CD4-positive, alpha-beta T cell treated with Interferon gamma for 1 hour (primary cell): ENCODE measurements at regions not wholly inside any gene's neighbourhood (a gene's known extent, or its start where the extent isn't known, plus 50 kb on each side); places are given as distances from the start of the nearest gene placed in this dataset.

Experiments
- DNase-seq: peaks from one replicate; pipeline ENCODE4 v3.0.0-alpha.2; 2020

GRCh38 chr18:78559584-78559983 lies 420.0 kb upstream of the SALL3 start:
- no peak for DNase-seq

DNA sequence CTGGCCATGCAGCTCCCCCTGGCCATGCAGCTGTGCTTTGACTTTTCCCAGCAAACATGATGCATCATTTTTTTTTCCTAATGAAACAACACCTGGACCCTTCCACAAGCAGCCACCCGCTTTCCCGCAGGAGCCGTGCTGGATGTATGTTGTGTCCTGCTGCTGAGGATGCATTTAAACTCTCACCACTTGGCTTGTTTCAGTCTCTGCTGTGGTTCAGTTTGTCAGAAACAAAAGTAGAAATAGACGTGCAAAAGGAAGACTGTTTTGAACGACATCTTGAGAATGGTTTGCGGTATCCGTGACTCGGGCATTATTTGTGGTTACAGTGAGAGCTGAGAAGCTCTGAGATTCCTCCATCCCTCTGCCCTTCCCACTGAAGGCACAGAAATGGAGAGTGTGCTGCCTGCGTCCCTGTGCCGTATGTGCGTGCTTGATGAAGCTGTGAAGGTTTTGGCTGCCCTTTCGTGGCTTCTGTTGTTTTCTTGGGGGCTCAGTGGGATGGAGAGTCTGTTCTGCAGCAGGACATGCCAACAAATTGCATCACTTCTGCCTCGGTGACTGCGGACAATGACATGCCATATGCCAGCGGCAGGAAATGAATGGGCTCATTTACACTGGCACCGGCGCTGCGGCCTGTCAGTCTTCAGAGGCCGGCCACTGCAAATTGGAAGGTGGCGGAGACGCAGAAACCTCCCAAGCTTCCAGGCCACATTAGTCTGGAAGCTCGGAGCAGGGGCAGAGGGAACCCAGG lies 417.7 kb upstream of the SALL3 start:
- DNase-seq = no peak

- DNase-seq = no peak
Observed at GRCh38 chr18:78562531-78562961, 417.1 kb upstream of the SALL3 start.

GRCh38 chr18:78563110-78563509 lies 416.5 kb upstream of the SALL3 start:
- no peak for DNase-seq

DNA sequence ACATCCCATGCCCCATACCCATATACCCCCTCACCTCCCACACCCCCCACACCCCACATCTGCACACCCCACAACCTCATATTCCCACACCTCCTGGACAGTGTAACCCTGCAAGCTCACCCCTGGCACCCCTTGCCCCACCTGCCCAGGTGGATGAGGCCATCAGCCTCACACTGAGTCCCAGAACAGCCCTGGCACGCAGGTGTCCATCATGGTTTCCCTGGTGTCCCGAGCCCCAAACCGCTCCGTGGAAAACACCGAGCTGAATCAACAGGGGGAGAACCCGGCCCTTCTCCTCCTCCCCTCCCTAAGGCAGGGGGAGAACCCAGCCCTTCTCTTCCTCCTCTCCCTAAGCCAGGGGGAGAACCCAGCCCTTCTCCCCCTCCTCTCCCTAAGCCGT lies 415.6 kb upstream of the SALL3 start:
- no peak for DNase-seq

GRCh38 chr18:78564518-78564917 lies 415.1 kb upstream of the SALL3 start:
- no peak for DNase-seq

GRCh38 chr18:78565240-78565639 lies 414.4 kb upstream of the SALL3 start:
- no peak for DNase-seq

DNA sequence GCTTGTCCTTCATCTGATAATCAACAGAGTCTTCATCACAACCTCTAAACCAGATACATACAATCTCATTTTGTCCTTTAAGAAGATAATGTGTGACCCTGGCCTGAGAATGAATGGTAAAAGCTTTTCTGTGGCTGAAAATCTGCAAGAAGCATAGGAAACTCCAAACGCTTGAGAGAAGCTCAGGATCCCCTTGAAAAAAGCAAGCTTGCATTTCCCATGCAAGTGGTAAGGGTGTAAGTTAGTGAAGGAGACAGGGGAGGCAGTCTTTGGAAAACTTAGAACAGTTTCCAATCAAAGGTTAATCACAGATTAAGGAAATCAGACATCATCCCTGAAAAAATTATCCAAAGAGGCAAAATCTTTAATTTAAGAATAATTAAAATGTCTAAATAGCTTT lies 413.6 kb upstream of the SALL3 start:
- no peak for DNase-seq

DNA sequence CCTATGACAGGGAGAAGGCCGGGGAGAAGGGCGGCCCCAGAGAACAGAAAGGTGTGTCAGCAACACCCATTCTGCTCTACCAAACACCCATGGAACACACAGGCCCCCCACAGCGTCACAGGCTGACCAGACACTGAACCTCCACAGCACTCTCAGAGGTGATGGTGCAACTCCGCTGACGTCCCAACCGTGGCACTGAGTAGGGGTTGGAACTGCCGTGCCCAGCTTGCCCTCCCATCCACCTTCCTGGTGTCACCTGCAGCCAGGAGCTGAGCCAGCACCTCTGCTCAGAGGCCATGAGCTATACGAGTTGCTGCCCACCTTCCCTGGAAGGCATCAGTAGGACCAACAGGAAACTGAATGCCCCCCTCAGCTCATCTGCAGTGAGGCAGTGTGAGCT lies 412.9 kb upstream of the SALL3 start:
- no peak for DNase-seq

- no peak for DNase-seq
Observed at GRCh38 chr18:78571063-78571785, 408.4 kb upstream of the SALL3 start.

GRCh38 chr18:78571831-78572347 lies 407.7 kb upstream of the SALL3 start:
- DNase-seq = no peak

- no peak for DNase-seq
Observed at GRCh38 chr18:78573773-78574172, 405.8 kb upstream of the SALL3 start.

GRCh38 chr18:78576967-78577366 lies 402.7 kb upstream of the SALL3 start:
- DNase-seq = no peak

- no peak for DNase-seq
Observed at GRCh38 chr18:78579449-78579848, 400.2 kb upstream of the SALL3 start.

- no peak for DNase-seq
Observed at GRCh38 chr18:78579854-78580577, 399.6 kb upstream of the SALL3 start.

DNA sequence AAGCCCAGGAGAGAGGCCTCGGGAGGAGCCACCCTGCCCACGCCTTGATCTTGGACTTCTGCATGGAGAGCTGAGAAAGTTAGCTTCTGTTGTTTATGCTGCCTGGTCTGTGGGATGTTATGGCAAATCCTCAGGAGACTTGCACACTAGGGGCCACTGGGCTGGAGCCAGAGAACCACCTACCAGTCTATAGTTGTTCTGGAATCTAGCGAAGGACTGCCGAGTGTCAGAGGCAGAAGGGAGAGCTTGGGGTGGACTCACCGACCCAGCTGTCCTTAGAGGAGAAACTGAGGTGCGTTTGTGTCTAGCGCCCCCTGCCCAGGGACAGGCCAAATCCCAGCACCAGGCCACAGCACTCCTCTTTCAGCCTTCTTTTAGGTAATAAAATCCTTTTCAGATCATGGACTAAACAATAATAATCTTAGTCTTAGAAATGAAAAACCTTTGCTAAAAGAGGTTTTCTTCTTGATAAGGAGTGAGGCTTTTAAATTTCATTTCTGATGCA lies 398.7 kb upstream of the SALL3 start:
- DNase-seq = no peak

DNA sequence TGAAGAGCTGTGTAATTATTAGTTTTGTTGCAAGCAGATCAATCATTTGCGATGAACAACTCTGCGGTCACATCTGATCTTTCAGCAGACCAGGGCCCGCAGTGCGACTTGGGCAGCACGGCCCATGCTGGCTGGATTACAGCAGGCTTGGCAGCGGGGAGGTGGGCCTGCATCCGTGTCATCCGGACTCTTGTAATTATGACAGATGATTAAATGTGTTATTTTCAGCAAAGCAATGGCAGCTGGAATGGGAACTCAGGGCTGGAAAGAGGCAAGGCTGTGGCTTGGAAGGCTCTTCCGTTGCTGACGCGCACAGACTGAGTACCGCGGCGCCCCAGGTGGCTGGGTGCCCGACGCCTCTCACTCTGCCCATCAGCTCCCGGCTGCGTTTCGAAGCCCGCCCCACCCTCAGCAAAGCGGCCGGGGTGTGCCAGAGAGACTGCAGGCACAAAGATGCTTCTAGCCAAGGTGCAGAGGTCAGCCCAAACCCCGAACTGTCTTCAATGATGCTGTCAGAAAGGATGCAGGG lies 397.4 kb upstream of the SALL3 start:
- DNase-seq = no peak

DNA sequence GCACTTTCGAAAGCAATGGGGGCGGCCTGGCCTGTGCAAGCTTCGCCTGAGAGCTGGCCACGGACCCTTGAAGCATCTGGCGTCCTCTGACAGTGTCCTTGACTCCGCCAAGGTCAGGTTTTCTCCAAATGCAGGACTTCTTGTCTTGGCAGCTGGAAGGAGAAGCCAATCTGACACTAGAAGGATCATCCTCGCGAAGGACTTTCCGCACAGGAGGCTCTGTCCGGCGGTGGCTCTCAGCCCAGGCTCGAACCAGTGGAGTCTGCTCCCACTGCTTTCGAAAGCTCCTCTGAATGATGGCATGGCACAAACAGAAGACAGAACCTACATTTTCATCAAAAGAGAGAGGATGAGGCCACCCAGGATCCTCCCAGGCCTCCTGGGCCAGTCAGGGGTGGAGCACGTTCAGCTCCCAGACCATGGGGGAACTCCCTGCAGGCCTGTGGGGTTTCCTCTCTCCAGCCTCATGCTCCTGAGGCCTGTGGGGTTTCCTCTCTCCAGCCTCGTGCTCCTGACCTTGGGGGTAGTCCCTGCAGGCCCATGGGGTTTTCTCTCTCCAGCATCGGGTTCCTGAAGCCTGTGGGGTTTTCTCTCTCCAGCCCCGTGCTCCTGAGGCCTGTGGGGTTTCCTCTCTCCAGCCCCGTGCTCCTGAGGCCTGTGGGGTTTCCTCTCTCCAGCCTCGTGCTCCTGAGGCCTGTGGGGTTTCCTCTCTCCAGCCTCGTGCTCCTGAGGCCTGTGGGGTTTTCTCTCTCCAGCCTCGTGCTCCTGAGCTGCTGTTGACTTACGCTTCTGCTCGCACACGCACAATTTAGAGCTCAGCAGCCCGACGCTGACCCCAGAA lies 396.5 kb upstream of the SALL3 start:
- DNase-seq = no peak

DNA sequence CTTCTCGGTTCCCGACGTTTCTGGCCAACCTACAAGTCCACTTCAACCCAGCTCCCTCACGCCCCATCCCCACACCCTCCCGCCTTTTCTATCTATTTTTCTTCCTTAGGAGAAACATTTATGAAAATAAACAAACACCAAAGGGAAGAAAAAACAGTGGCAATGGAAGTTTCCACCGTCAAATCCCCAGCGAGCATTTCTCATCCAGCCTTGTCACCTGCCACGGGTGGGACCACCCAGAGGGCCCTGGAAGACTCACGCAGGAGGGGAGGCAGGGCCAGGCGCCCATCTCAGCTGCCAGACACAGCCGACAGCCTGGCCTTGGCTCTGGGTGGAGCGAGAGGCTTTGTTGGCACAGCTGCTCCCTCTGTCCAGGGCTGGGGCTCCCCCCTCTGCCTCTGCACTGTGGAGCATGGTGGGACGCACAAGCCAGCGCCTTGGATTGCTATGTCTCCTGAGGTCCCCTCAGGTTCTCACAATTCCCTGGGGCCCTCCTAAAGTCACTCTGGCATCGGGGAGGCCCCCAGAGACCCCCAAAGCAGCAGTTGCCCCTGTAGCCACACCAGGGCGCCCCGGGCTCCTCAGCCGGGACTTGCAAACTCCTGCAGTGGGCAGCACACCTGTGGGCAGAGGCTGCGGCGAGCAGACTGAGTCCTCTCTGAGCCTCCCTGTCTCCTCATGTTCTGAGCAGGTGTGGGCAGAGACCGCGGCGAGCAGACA lies 395.7 kb upstream of the SALL3 start:
- no peak for DNase-seq

GRCh38 chr18:78584459-78585022 lies 395.1 kb upstream of the SALL3 start:
- DNase-seq = no peak

GRCh38 chr18:78586586-78586985 lies 393.0 kb upstream of the SALL3 start:
- DNase-seq = no peak
